ENCODE measurements at regions not wholly inside any gene's neighbourhood (a gene's known extent, or its start where the extent isn't known, plus 50 kb on each side); places are given as distances from the start of the nearest gene placed in this dataset.

GRCh38 chr9:19551124-19551929 lies 142.5 kb downstream of the ACER2 start:
- Histone ChIP-seq H3K27ac (peak overlapping the region in 1 of 5 donors; percentile 3), H3K9me3 (replicated peaks in 1 of 3) (no peaks in the 10 kb centered on the region), H3K36me3 (replicated peaks in 1 of 2) (no peaks in the 10 kb centered on the region), H3K4me1 (replicated peaks in 1 of 2) (peaks cover 0 to 6% of the 10 kb centered on the region in 2 donors), H3K27me3 (no peaks in the 10 kb centered on the region), H3K4me3 (peak overlapping the region in 1 of 4 donors; percentile 10)
- WGBS, 4 donors: 24 to 32% (median 29%) methylated on average over 8 of the region's 8 CpGs
- intact Hi-C loops (cut with DNase I): no loop called here
- TF ChIP-seq POLR2A (IDR thresholded peaks at IDR 0.05) (no peak), CTCF (IDR thresholded peaks at IDR 0.05) (no peak)
- peak in 2 of 7 donors; percentile 6 to 9 for DNase-seq

GRCh38 chr9:19550009-19550408 lies 141.2 kb downstream of the ACER2 start:
- H3K36me3 ChIP-seq (replicated peaks in 1 of 2): no peaks in the 10 kb centered on the region
- H3K27ac ChIP-seq: no peak overlapping the region
- intact Hi-C loops (cut with DNase I): no loop called here
- DNase-seq: no peak
- no peaks in the 10 kb centered on the region for H3K9me3 ChIP-seq (replicated peaks in 1 of 3)
- TF ChIP-seq POLR2A (IDR thresholded peaks at IDR 0.05): no peak
- TF ChIP-seq CTCF (IDR thresholded peaks at IDR 0.05): no peak
- no peaks in the 10 kb centered on the region for H3K27me3 ChIP-seq
- 75 to 85% (median 79%) methylated on average over 7 of the region's 7 CpGs for WGBS, 4 donors
- peaks cover 0 to 6% of the 10 kb centered on the region in 2 donors for H3K4me1 ChIP-seq (replicated peaks in 1 of 2)
- no peak overlapping the region for H3K4me3 ChIP-seq

- H3K36me3 ChIP-seq (replicated peaks in 1 of 2): no peaks in the 10 kb centered on the region
- H3K4me3 ChIP-seq: no peak overlapping the region
- no peaks in the 10 kb centered on the region for H3K4me1 ChIP-seq (replicated peaks in 1 of 2)
- TF ChIP-seq POLR2A (IDR thresholded peaks at IDR 0.05): no peak
- TF ChIP-seq CTCF (IDR thresholded peaks at IDR 0.05): no peak
- no peaks in the 10 kb centered on the region for H3K9me3 ChIP-seq (replicated peaks in 1 of 3)
- intact Hi-C loops (cut with DNase I): no loop called here
- no peak overlapping the region for H3K27ac ChIP-seq
- no peaks in the 10 kb centered on the region for H3K27me3 ChIP-seq
- 79 to 85% (median 80%) methylated on average over 3 of the region's 3 CpGs for whole genome bisulfite sequencing, 4 donors
- no peak for DNase-seq
Observed at GRCh38 chr9:19533373-19533772, 124.6 kb downstream of the ACER2 start.

GRCh38 chr9:19527663-19528062 lies 118.9 kb downstream of the ACER2 start:
- no peaks in the 10 kb centered on the region for H3K4me1 ChIP-seq (replicated peaks in 1 of 2)
- intact Hi-C loops (cut with DNase I): no loop called here
- no peaks in the 10 kb centered on the region for H3K27me3 ChIP-seq
- H3K9me3 ChIP-seq (replicated peaks in 1 of 3): no peaks in the 10 kb centered on the region
- TF ChIP-seq CTCF (IDR thresholded peaks at IDR 0.05) (no peak), POLR2A (IDR thresholded peaks at IDR 0.05) (no peak)
- H3K4me3 ChIP-seq: no peak overlapping the region
- no peaks in the 10 kb centered on the region for H3K36me3 ChIP-seq (replicated peaks in 1 of 2)
- 52 to 69% (median 67%) methylated on average over 3 of the region's 3 CpGs for WGBS, 4 donors
- no peak overlapping the region for H3K27ac ChIP-seq
- DNase-seq: no peak
